ENCODE measurements at regions not wholly inside any gene's neighbourhood (a gene's known extent, or its start where the extent isn't known, plus 50 kb on each side); places are given as distances from the start of the nearest gene placed in this dataset.

DNA sequence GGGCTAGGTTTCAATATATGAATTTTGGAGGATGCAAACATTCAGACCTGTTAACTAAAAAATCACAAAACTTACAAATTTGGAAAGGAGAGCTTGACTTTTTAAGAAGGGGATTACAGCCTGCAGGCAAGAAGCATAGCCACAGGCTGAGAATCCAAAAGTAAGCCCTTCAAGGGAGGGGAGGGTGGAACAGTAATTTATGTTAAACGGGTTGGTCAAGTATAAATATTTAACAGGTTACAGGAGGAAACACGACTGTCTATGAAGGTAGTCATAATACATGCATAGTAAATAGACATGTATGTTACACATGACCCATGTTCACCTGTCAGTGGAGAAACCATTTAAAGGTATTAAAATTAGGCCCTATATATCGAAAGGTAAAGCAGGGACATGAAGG, 261.1 kb upstream of the RGS18 start:
- Mint-ChIP-seq H3K36me3 (ENCODE audit: insufficient read depth in 1 of 3, low read depth in 3 of 3) (peaks cover 0 to 2% (median 1%) of the 10 kb centered on the region in 3 experiments; a peak in 1 of 7 replicates), H3K4me3 (no peak overlapping the region), H3K27ac (no peak overlapping the region), H3K27me3 (ENCODE audit: low read depth) (no peaks in the 10 kb centered on the region), H3K9me3 (no peaks in the 10 kb centered on the region; a peak in 2 of 5 replicates), H3K4me1 (peaks cover 9 to 11% of the 10 kb centered on the region in 2 experiments; a peak in 3 of 4 replicates)
- Histone ChIP-seq H2BK120ac (ENCODE audit: low read depth, low read length, poor library complexity, severe bottlenecking) (no peak overlapping the region), H4K91ac (ENCODE audit: insufficient read length, low read depth, low read length) (no peak overlapping the region), H3K23ac (ENCODE audit: insufficient read length, low read depth, low read length) (no peak overlapping the region), H3K79me2 (ENCODE audit: insufficient read depth, low read length) (no peaks in the 10 kb centered on the region), H3K27me3 (ENCODE audit: insufficient read depth, low read length) (no peaks in the 10 kb centered on the region), H3K27ac (ENCODE audit: insufficient read length, low read depth, low read length) (no peak overlapping the region), H3K79me1 (ENCODE audit: insufficient read depth, low read depth, low read length, poor library complexity, severe bottlenecking) (no peaks in the 10 kb centered on the region), H2AK5ac (ENCODE audit: insufficient read length, low read length) (no peak overlapping the region), H4K20me1 (ENCODE audit: control insufficient read depth, insufficient read depth, insufficient read length) (no peaks in the 10 kb centered on the region), H2BK5ac (ENCODE audit: insufficient read length, low read length) (no peak overlapping the region), H2AFZ (ENCODE audit: low read length) (no peak overlapping the region), H2BK12ac (ENCODE audit: insufficient read length, low read depth, low read length) (no peak overlapping the region), H2BK20ac (ENCODE audit: low read depth, low read length, poor library complexity, severe bottlenecking) (no peak overlapping the region), H3K9me3 (ENCODE audit: control insufficient read depth, low read depth, low read length) (no peaks in the 10 kb centered on the region), H3T11ph (ENCODE audit: low read length) (no peak overlapping the region), H3K18ac (ENCODE audit: insufficient read length, low read depth, low read length) (no peak overlapping the region), H3K4ac (ENCODE audit: low read depth, low read length) (no peak overlapping the region), H3K23me2 (ENCODE audit: insufficient read length, low read depth, low read length, poor library complexity, severe bottlenecking) (no peaks in the 10 kb centered on the region), H4K8ac (replicated peaks; ENCODE audit: insufficient read length, low read depth, low read length) (no peak overlapping the region), H2BK15ac (ENCODE audit: low read depth, low read length) (no peak overlapping the region), H3K4me2 (ENCODE audit: insufficient read depth, insufficient read length, low read length) (no peak overlapping the region), H3K56ac (ENCODE audit: insufficient read length, low read depth, low read length) (no peak overlapping the region), H3K4me1 (ENCODE audit: insufficient read depth, low read length) (no peaks in the 10 kb centered on the region; the same call in 1 of the 2 replicates), H3K9ac (ENCODE audit: extremely low read depth, insufficient read length, low read length) (no peak overlapping the region), H4K5ac (ENCODE audit: insufficient read length, low read depth, low read length) (no peak overlapping the region), H3K14ac (ENCODE audit: insufficient read depth, low read length) (no peak overlapping the region)
- DNase-seq = no peak
- TF ChIP-seq, protein P1, sequence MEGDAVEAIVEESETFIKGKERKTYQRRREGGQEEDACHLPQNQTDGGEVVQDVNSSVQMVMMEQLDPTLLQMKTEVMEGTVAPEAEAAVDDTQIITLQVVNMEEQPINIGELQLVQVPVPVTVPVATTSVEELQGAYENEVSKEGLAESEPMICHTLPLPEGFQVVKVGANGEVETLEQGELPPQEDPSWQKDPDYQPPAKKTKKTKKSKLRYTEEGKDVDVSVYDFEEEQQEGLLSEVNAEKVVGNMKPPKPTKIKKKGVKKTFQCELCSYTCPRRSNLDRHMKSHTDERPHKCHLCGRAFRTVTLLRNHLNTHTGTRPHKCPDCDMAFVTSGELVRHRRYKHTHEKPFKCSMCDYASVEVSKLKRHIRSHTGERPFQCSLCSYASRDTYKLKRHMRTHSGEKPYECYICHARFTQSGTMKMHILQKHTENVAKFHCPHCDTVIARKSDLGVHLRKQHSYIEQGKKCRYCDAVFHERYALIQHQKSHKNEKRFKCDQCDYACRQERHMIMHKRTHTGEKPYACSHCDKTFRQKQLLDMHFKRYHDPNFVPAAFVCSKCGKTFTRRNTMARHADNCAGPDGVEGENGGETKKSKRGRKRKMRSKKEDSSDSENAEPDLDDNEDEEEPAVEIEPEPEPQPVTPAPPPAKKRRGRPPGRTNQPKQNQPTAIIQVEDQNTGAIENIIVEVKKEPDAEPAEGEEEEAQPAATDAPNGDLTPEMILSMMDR (conservative IDR thresholded peaks at IDR 0.05) = no peak
- WGBS (ENCODE audit: extremely low coverage, insufficient read length, low lambda C conversion rate) = no CpG with 5 or more reads among the region's 3 CpGs
